Right cardiac atrium (tissue), 5 donors: ENCODE measurements at regions not wholly inside any gene's neighbourhood (a gene's known extent, or its start where the extent isn't known, plus 50 kb on each side); places are given as distances from the start of the nearest gene placed in this dataset.

Experiments
- ATAC-seq, 2 donors: fragments of 200-7000 bp; cut with Tn5 transposase; one replicate each; pipeline versions ENCODE4 v1.8.0 to v1.9.1; 2020; ENCODE audit warnings: moderate library complexity in 2 of 2, mild to moderate bottlenecking in 1 of 2
- DNase-seq, 3 donors: peaks; one replicate each; pipeline ENCODE4 v3.0.0-alpha.2; 2020
- H3K27ac ChIP-seq: one replicate; pipeline ENCODE4 v1.5.1; 2013; ENCODE audit warnings: mild to moderate bottlenecking, low read length, control low read depth, moderate library complexity
- H3K27me3 ChIP-seq: one replicate; pipeline ENCODE4 v1.6.1; 2013; ENCODE audit not compliant: control insufficient read depth, insufficient read depth
- H3K4me1 ChIP-seq: one replicate; pipeline ENCODE4 v1.6.1; 2013; ENCODE audit warnings: low read length; ENCODE audit not compliant: control insufficient read depth, insufficient read depth
- H3K4me3 ChIP-seq: one replicate; pipeline ENCODE4 v1.5.1; 2013; ENCODE audit warnings: low read length, control low read depth
- H3K9me3 ChIP-seq: one replicate; pipeline ENCODE4 v1.6.1; 2013; ENCODE audit warnings: low read length; ENCODE audit not compliant: control insufficient read depth
- WGBS: extraction: QIAGEN DNeasy Blood & Tissue Kit; methylation state at CpG from one replicate; pipeline ENCODE4 v1.1.7; 2013; 5-methylcytosine and 5-hydroxymethylcytosine counted together
- intact Hi-C, 4 donors: fragments of 100-400 bp; cut with DNase I; formaldehyde crosslinking; loops; one replicate each; pipeline versions ENCODE4 v1.11.0 to v1.14.0; 2022 to 2023
- donor health status: healthy with polysubstance abuse.
- donor health status: DM: no; HTN: yes; CAD: no.
- donor health status: DM: no; HTN: no; CAD: no.
- donor health status: DM: no; HTN: yes; CAD: no; lungs with severe emphysema.
- donor health status: DM: yes; HTN: yes; CAD: no.

DNA sequence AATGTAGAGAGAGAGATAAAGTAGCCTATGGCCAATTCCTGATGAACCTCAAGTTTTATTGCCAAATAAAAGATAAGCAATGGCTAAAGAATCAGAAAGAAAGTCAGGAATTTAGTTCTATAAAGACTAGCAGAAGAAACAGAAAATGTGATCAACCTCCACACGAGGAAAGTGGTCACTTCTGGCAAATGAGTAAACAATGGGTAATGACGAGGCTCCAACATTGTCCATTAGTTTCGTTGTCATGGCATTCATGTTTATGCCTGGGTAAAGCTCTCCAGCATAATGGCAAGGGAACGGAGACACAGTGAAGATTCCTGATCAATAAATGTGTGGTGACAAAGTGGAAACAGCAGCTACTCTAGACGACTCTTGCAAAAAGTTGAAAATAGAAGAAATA, 341.8 kb upstream of the CTNND2 start:
- Histone ChIP-seq H3K4me3 (no peak overlapping the region), H3K4me1 (no peaks in the 10 kb centered on the region), H3K9me3 (no peaks in the 10 kb centered on the region), H3K27me3 (no peaks in the 10 kb centered on the region), H3K27ac (no peak overlapping the region)
- intact Hi-C loops: no loop called here
- 76% methylated on average over 5 of the region's 5 CpGs for WGBS
- no peak for ATAC-seq
- no peak for DNase-seq

- Histone ChIP-seq H3K27ac (no peak overlapping the region), H3K4me1 (no peaks in the 10 kb centered on the region), H3K4me3 (no peak overlapping the region), H3K27me3 (no peaks in the 10 kb centered on the region), H3K9me3 (no peaks in the 10 kb centered on the region)
- 84% methylated on average over 3 of the region's 3 CpGs for WGBS
- ATAC-seq (no peak), DNase-seq (no peak)
- intact Hi-C loops: no loop called here
Observed at GRCh38 chr5:12245429-12245828, 341.2 kb upstream of the CTNND2 start.

GRCh38 chr5:12242950-12243888, 339.0 kb upstream of the CTNND2 start:
- intact Hi-C loops: no loop called here
- DNase-seq: no peak
- Histone ChIP-seq H3K27me3 (no peaks in the 10 kb centered on the region), H3K4me1 (no peaks in the 10 kb centered on the region), H3K9me3 (no peaks in the 10 kb centered on the region), H3K27ac (no peak overlapping the region), H3K4me3 (no peak overlapping the region)
- ATAC-seq: no peak
- WGBS: 67% methylated on average over 9 of the region's 9 CpGs

DNA sequence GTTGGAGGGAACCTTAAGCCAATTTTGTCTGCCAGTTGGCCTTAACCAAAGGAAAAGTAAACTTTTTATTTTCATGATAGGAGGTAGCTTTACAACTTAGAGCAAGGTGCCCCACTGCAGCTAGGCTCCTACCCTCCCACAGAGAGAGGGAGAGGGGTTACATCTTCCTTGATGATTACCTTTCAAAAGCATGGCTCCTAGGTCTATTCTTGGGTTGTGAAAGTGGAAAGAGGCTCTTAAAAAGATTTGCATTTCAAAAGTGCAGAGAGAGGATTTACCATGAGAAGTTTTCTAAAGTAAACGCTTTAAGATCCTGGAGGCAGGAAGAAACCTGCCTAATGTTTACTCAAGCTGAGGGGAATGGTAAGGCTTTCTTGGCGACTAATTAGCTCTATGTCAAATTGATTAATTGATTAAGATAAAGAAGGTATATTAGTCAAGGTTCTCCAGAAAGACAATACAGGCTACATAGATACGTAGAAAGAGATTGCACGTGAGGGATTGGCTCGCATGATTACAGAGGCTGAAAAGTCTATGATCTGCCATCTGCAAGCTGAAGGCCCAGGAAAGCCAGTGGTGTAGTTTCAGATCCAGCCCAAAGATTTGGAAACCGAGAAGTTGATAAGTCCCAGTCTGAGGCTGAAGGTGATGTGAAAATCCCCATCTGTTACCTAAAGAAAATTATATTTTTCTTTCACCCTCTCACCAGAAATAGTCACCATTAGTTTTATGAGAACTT, 333.8 kb upstream of the CTNND2 start:
- Histone ChIP-seq H3K4me3 (no peak overlapping the region), H3K27ac (no peak overlapping the region), H3K9me3 (no peaks in the 10 kb centered on the region), H3K27me3 (no peaks in the 10 kb centered on the region), H3K4me1 (no peaks in the 10 kb centered on the region)
- intact Hi-C loops: no loop called here
- ATAC-seq (no peak), DNase-seq (no peak)
- 19% methylated on average over 6 of the region's 6 CpGs for WGBS

- Histone ChIP-seq H3K4me3 (no peak overlapping the region), H3K27me3 (no peaks in the 10 kb centered on the region), H3K4me1 (no peaks in the 10 kb centered on the region), H3K9me3 (peaks cover 3% of the 10 kb centered on the region), H3K27ac (no peak overlapping the region)
- DNase-seq: no peak
- no peak for ATAC-seq
- intact Hi-C loops: no loop called here
- 76% methylated on average over 9 of the region's 9 CpGs for WGBS
Observed at GRCh38 chr5:12230659-12231058, 326.4 kb upstream of the CTNND2 start.

DNA sequence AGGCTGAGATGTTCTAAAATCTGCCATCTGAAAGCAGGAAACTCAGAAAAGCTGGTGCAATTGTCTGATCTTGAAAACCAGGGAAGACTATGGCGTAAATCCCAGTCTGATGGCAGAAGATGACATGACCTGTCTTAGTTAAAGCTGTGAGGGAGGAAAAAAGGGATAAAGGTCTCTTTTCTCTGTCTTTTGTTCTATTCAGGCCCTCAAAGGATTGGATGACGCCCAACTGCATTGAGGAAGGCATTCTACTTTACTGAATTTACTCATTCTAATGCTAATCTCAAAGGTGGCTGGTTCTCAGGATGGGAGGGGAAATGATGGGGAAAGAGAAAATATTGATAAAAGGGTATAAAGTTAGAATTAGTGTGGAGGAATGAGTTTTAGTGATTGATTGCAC, 312.8 kb upstream of the CTNND2 start:
- no peaks in the 10 kb centered on the region for H3K27me3 ChIP-seq
- H3K9me3 ChIP-seq: peaks cover 5% of the 10 kb centered on the region
- no peak for ATAC-seq
- 63% methylated on average over 2 of the region's 2 CpGs for WGBS
- no peak overlapping the region for H3K4me3 ChIP-seq
- no peak overlapping the region for H3K27ac ChIP-seq
- H3K4me1 ChIP-seq: no peaks in the 10 kb centered on the region
- intact Hi-C loops: no loop called here
- DNase-seq: no peak

DNA sequence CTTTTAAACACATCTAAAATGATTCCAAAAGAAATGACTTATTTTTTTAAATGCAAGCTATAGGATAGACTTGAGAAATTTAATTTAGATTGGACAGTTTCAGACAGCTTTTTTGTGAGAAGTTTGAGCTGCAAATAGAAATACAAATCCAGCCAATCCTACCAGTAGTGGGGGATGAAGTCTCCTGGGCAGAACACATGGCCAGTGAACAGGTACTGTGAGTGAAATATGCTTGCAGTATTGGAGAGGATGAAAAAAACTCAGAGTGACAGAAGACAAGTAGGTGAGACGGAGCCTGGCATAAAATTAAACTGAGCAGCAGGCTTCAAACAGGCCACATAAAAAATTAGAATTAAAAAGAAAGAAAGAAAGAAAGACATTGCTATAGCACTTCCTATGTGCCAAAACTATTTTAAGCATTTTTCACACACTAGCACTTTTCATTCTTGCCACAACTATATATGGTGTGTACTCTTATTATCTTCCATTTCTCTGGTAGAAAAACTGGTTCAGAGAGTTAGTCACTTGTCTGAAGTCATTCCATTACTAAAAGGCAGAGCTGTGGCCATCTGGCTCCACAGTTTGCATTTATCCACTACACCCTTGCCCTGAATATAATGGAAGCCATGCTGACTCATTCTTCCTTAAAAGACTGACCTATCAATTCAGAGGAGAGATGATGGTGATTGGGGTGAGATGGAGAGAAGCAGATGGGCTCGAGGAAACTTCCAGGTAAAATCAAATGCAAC, 310.2 kb upstream of the CTNND2 start:
- ATAC-seq (no peak), DNase-seq (no peak)
- H3K27me3 ChIP-seq: no peaks in the 10 kb centered on the region
- no peak overlapping the region for H3K4me3 ChIP-seq
- intact Hi-C loops: no loop called here
- no peaks in the 10 kb centered on the region for H3K4me1 ChIP-seq
- no peak overlapping the region for H3K27ac ChIP-seq
- peaks cover 5% of the 10 kb centered on the region for H3K9me3 ChIP-seq
- 64% methylated on average over 2 of the region's 2 CpGs for WGBS

GRCh38 chr5:12208366-12209100, 304.3 kb upstream of the CTNND2 start:
- intact Hi-C loops: no loop called here
- WGBS: 70% methylated on average over 4 of the region's 4 CpGs
- Histone ChIP-seq H3K27ac (no peak overlapping the region), H3K27me3 (no peaks in the 10 kb centered on the region), H3K4me1 (no peaks in the 10 kb centered on the region), H3K9me3 (no peaks in the 10 kb centered on the region), H3K4me3 (no peak overlapping the region)
- DNase-seq (no peak), ATAC-seq (no peak)

DNA sequence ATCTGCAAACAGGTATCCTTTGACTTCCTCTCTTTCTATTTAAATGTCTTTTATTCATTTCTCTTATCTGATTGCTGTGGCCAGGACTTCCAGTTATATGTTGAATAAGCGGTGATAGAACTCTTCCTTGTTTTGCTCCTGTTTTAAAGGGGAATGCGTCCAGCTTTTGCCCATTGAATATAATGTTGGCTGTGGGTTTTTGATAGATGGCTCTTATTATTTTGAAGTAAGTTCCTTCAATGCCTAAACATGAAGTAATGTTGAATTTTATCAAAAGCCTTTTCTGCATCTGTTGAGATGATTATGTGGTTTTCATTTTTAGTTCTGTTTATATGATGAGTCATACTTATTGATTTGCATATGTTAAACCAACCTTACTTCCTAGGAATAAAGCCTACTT, 300.5 kb upstream of the CTNND2 start:
- DNase-seq: no peak
- ATAC-seq: no peak
- intact Hi-C loops: no loop called here
- WGBS: 68% methylated on average over 2 of the region's 2 CpGs
- Histone ChIP-seq H3K9me3 (no peaks in the 10 kb centered on the region), H3K27ac (no peak overlapping the region), H3K4me1 (no peaks in the 10 kb centered on the region), H3K4me3 (no peak overlapping the region), H3K27me3 (no peaks in the 10 kb centered on the region)

DNA sequence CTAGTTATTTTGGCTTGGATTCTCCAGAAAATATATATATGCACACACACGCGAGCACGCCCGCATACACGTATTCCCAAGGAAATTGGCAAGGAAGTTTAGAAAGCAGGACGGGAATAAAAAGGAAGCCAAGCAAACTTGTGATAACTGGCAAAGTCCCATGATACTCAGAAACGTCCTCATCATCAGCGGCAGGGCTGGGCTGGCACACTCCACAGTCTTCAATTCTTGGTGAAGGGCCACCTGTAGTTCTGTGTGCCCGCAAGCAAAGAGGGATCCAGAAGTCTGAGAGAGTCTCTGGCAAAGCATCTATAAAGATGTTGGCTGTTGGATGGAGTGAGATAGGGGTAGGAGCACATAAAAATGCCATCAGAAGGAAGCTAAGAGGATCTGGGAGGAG, 289.3 kb upstream of the CTNND2 start:
- Histone ChIP-seq H3K27ac (no peak overlapping the region), H3K27me3 (no peaks in the 10 kb centered on the region), H3K4me1 (no peaks in the 10 kb centered on the region), H3K9me3 (peaks cover 3% of the 10 kb centered on the region), H3K4me3 (no peak overlapping the region)
- ATAC-seq (no peak), DNase-seq (no peak)
- intact Hi-C loops: no loop called here
- WGBS: 82% methylated on average over 9 of the region's 9 CpGs
